Peyer's patch (tissue), 4 donors: ENCODE measurements at regions not wholly inside any gene's neighbourhood (a gene's known extent, or its start where the extent isn't known, plus 50 kb on each side); places are given as distances from the start of the nearest gene placed in this dataset.
"Not testable (repeated sequence)": the region's sequence is repeated elsewhere in the genome, so short reads cannot be mapped to it uniquely, and the experiment has no call there.

Experiments used
- POLR2A ChIP-seq, 2 donors: fragments of 450-650 bp; IDR thresholded peaks; one replicate each; pipeline ENCODE4 v1.5.1; 2017; ENCODE audit warnings: antibody characterized with exemption in 2 of 2, mild to moderate bottlenecking in 2 of 2, moderate library complexity in 2 of 2
- TF ChIP-seq, protein P1 (sequence below), 6 experiments: fragments of 450-650 bp in 4 of 6; fragments of 200-600 bp in 2 of 6; sonication (generic) in 1 of 6; IDR thresholded peaks; one replicate each; pipeline ENCODE4 v1.5.1; 2017 to 2019; ENCODE audit warnings: antibody characterized with exemption in 6 of 6, mild to moderate bottlenecking in 3 of 6, moderate library complexity in 1 of 6

DNA sequence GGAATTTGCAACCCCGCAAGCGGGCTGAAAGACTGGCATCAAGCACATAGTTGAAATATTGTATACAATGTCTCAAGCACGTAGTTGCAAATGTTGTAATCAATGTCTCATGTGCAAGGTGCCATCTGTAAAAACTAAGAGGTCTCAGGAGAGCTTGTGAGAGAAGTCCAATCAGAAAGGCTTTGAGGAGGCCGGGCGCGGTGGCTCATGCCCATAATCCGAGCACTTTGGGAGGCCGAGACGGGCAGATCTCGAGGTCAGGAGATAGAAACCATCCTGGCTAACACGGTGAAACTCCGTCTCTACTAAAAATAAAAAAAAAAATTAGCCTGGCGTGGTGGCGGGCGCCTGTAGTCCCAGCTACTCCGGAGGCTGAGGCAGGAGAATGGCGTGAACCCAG, 1414.7 kb downstream of the BRD1 start:
- TF ChIP-seq, protein P1, sequence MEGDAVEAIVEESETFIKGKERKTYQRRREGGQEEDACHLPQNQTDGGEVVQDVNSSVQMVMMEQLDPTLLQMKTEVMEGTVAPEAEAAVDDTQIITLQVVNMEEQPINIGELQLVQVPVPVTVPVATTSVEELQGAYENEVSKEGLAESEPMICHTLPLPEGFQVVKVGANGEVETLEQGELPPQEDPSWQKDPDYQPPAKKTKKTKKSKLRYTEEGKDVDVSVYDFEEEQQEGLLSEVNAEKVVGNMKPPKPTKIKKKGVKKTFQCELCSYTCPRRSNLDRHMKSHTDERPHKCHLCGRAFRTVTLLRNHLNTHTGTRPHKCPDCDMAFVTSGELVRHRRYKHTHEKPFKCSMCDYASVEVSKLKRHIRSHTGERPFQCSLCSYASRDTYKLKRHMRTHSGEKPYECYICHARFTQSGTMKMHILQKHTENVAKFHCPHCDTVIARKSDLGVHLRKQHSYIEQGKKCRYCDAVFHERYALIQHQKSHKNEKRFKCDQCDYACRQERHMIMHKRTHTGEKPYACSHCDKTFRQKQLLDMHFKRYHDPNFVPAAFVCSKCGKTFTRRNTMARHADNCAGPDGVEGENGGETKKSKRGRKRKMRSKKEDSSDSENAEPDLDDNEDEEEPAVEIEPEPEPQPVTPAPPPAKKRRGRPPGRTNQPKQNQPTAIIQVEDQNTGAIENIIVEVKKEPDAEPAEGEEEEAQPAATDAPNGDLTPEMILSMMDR (IDR thresholded peaks at IDR 0.05): not testable (repeated sequence)
- TF ChIP-seq POLR2A (IDR thresholded peaks at IDR 0.05): not testable (repeated sequence)
